ENCODE measurements at regions not wholly inside any gene's neighbourhood (a gene's known extent, or its start where the extent isn't known, plus 50 kb on each side); places are given as distances from the start of the nearest gene placed in this dataset.

- peak; percentile 89 for DNase-seq (ENCODE audit: low read depth)
These were observed 413.1 kb downstream of the PTPRU start for GRCh38 chr1:29649189-29650040.

GRCh38 chr1:29648798-29649188, 412.5 kb downstream of the PTPRU start:
- no peak for DNase-seq (ENCODE audit: low read depth)

- DNase-seq (ENCODE audit: low read depth) = no peak
These were observed 411.7 kb downstream of the PTPRU start for GRCh38 chr1:29648026-29648425.

- DNase-seq (ENCODE audit: low read depth) = no peak
These were observed 411.3 kb downstream of the PTPRU start for GRCh38 chr1:29647581-29647980.

- no peak for DNase-seq (ENCODE audit: low read depth)
These were observed 409.9 kb downstream of the PTPRU start for GRCh38 chr1:29646161-29646775.

- DNase-seq (ENCODE audit: low read depth) = no peak
These were observed 409.3 kb downstream of the PTPRU start for GRCh38 chr1:29645586-29645985.

- no peak for DNase-seq (ENCODE audit: low read depth)
These were observed 408.5 kb downstream of the PTPRU start for GRCh38 chr1:29644812-29645211.

- no peak for DNase-seq (ENCODE audit: low read depth)
These were observed 407.6 kb downstream of the PTPRU start for GRCh38 chr1:29643838-29644440.

GRCh38 chr1:29643281-29643680, 407.0 kb downstream of the PTPRU start:
- DNase-seq (ENCODE audit: low read depth) = peak; percentile 26

GRCh38 chr1:29642519-29642918, 406.2 kb downstream of the PTPRU start:
- DNase-seq (ENCODE audit: low read depth) = no peak

- no peak for DNase-seq (ENCODE audit: low read depth)
These were observed 405.6 kb downstream of the PTPRU start for GRCh38 chr1:29641921-29642320.

GRCh38 chr1:29640428-29640785, 404.1 kb downstream of the PTPRU start:
- no peak for DNase-seq (ENCODE audit: low read depth)

GRCh38 chr1:29639741-29640427, 403.6 kb downstream of the PTPRU start:
- DNase-seq (ENCODE audit: low read depth) = peak; percentile 95

- DNase-seq (ENCODE audit: low read depth) = peak; percentile 52
These were observed 402.9 kb downstream of the PTPRU start for GRCh38 chr1:29639156-29639736.

GRCh38 chr1:29638281-29638680, 402.0 kb downstream of the PTPRU start:
- no peak for DNase-seq (ENCODE audit: low read depth)

- no peak for DNase-seq (ENCODE audit: low read depth)
These were observed 400.6 kb downstream of the PTPRU start for GRCh38 chr1:29636936-29637335.

- DNase-seq (ENCODE audit: low read depth) = no peak
These were observed 399.4 kb downstream of the PTPRU start for GRCh38 chr1:29635501-29636263.

GRCh38 chr1:29634746-29635335, 398.5 kb downstream of the PTPRU start:
- no peak for DNase-seq (ENCODE audit: low read depth)

- no peak for DNase-seq (ENCODE audit: low read depth)
These were observed 398.0 kb downstream of the PTPRU start for GRCh38 chr1:29634324-29634723.

- DNase-seq (ENCODE audit: low read depth) = no peak
These were observed 397.4 kb downstream of the PTPRU start for GRCh38 chr1:29633771-29634170.

Data from M059J (cell line).